Aorta (tissue), 5 donors: ENCODE measurements at regions not wholly inside any gene's neighbourhood (a gene's known extent, or its start where the extent isn't known, plus 50 kb on each side); places are given as distances from the start of the nearest gene placed in this dataset.
"Not testable (repeated sequence)": the region's sequence is repeated elsewhere in the genome, so short reads cannot be mapped to it uniquely, and the experiment has no call there.

Source experiments
- ATAC-seq: fragments of 200-7000 bp; cut with Tn5 transposase; one replicate; pipeline ENCODE4 v1.9.1; 2022; ENCODE audit warnings: moderate library complexity; ENCODE audit not compliant: low FRiP score
- DNase-seq, 2 donors: peaks; one replicate each; pipeline ENCODE4 v3.0.0-alpha.2; 2020
- H3K27ac ChIP-seq, 2 donors: one replicate each; pipeline ENCODE4 v1.5.1; 2013; ENCODE audit warnings: low read length in 2 of 2, mild to moderate bottlenecking in 2 of 2, moderate library complexity in 2 of 2, control low read depth in 1 of 2, inconsistent platforms in 1 of 2, low read depth in 1 of 2
- H3K27me3 ChIP-seq, 2 donors: one replicate each; pipeline ENCODE4 v1.6.1; 2013; ENCODE audit warnings: control low read depth in 1 of 2, low read length in 1 of 2, mild to moderate bottlenecking in 1 of 2, moderate library complexity in 1 of 2; ENCODE audit not compliant: insufficient read depth in 2 of 2, control insufficient read depth in 1 of 2
- H3K36me3 ChIP-seq, 2 donors: one replicate each; pipeline ENCODE4 v1.6.1; 2013; ENCODE audit warnings: control low read depth in 1 of 2, low read length in 1 of 2, mild to moderate bottlenecking in 1 of 2; ENCODE audit not compliant: insufficient read depth in 2 of 2, control insufficient read depth in 1 of 2
- H3K4me1 ChIP-seq, 2 donors: one replicate each; pipeline ENCODE4 v1.6.1; 2013; ENCODE audit warnings: low read length in 2 of 2, control low read depth in 1 of 2, mild to moderate bottlenecking in 1 of 2, moderate library complexity in 1 of 2; ENCODE audit not compliant: insufficient read depth in 2 of 2, control insufficient read depth in 1 of 2
- H3K4me3 ChIP-seq, 2 donors: one replicate each; pipeline ENCODE4 v1.5.1; 2013; ENCODE audit warnings: low read length in 2 of 2, control low read depth in 1 of 2, mild to moderate bottlenecking in 1 of 2
- H3K9me3 ChIP-seq: one replicate; pipeline ENCODE4 v1.6.1; 2013; ENCODE audit warnings: mild to moderate bottlenecking, low read length; ENCODE audit not compliant: control insufficient read depth
- WGBS, 2 donors: extraction: QIAGEN DNeasy Blood & Tissue Kit; methylation state at CpG; one replicate each; pipeline ENCODE4 v1.1.7; 2013; 5-methylcytosine and 5-hydroxymethylcytosine counted together
- intact Hi-C, 2 donors: fragments of 100-400 bp; cut with DNase I; formaldehyde crosslinking; loops; one replicate each; pipeline versions ENCODE4 v1.14.2 to v1.15.0; 2022
- donor health status: healthy with polysubstance abuse.
- donor health status: Bipolar disorder and iron deficiency.
- donor health status: DM: no; HTN: no; CAD: no.
- donor health status: DM: no; HTN: no; CAD: no.
- donor health status: DM: yes; HTN: yes; CAD: no.

DNA sequence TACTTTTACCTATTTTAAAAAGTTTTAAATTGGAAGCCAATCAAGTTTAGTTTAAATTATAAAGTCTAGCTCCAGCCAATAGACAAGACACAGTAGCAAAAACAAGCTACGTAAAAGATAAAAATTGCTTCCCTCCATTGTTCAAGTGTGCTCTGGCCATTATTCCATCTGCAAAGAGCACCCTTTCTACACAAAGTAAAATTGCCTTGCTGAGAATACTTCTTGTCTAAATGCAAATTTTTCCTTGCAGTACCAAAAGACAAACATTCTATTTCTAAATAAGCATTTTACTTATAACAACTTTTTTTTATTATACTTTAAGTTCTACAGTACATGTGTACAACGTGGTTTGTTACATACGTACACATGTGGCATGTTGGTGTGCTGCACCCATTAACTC is 75.9 kb upstream of the ZNF746 start:
- Histone ChIP-seq H3K27ac (no peak overlapping the region), H3K36me3 (no peaks in the 10 kb centered on the region), H3K4me3 (no peak overlapping the region), H3K4me1 (no peaks in the 10 kb centered on the region), H3K27me3 (no peaks in the 10 kb centered on the region), H3K9me3 (no peaks in the 10 kb centered on the region)
- no peak for DNase-seq
- no peak for ATAC-seq
- WGBS, 2 donors, result 97 to 98% methylated on average over 3 of the region's 3 CpGs
- intact Hi-C loops, result no loop called here

DNA sequence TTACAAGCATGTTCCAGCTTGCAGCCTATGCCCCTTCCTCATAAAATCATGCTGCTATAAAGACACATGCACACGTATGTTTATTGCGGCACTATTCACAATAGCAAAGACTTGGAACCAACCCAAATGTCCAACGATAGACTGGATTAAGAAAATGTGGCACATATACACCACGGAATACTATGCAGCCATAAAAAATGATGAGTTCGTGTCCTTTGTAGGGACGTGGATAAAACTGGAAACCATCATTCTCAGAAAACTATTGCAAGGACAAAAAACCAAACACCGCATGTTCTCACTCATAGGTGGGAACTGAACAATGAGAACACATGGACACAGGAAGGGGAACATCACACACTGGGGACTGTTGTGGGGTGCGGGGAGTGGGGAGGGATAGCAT is 75.3 kb upstream of the ZNF746 start:
- H3K36me3 ChIP-seq, H3K27me3 ChIP-seq, ATAC-seq, H3K27ac ChIP-seq, H3K9me3 ChIP-seq, H3K4me1 ChIP-seq, H3K4me3 ChIP-seq, intact Hi-C loops, DNase-seq: not testable (repeated sequence)
- WGBS, 2 donors, result 95% methylated on average over 8 of the region's 8 CpGs

DNA sequence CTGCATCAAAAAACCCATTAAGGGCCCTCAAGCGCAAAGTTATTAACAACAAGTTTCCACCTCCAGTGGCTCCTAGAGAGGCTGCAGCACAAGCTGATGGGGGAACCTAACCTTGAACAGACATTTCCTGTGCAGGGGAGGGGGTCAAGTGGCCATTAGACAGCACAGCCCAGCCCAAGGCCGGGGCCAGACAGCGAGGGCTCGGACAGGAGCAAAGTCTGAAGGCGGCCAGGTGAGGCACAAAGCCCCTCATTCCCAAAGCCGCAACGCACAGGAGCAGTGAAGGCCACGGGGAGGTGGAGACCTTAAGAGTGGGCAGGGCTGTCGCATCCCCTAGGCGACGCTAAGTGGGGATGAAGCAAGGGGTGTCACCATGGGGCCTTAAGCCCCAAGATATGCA is 73.2 kb upstream of the ZNF746 start:
- Histone ChIP-seq H3K4me3 (no peak overlapping the region), H3K27ac (no peak overlapping the region), H3K36me3 (peaks cover 0 to 3% of the 10 kb centered on the region in 2 donors), H3K27me3 (no peaks in the 10 kb centered on the region), H3K9me3 (no peaks in the 10 kb centered on the region), H3K4me1 (no peaks in the 10 kb centered on the region)
- intact Hi-C loops, result no loop called here
- 98% methylated on average over 11 of the region's 11 CpGs for WGBS, 2 donors
- DNase-seq (no peak), ATAC-seq (no peak)

DNA sequence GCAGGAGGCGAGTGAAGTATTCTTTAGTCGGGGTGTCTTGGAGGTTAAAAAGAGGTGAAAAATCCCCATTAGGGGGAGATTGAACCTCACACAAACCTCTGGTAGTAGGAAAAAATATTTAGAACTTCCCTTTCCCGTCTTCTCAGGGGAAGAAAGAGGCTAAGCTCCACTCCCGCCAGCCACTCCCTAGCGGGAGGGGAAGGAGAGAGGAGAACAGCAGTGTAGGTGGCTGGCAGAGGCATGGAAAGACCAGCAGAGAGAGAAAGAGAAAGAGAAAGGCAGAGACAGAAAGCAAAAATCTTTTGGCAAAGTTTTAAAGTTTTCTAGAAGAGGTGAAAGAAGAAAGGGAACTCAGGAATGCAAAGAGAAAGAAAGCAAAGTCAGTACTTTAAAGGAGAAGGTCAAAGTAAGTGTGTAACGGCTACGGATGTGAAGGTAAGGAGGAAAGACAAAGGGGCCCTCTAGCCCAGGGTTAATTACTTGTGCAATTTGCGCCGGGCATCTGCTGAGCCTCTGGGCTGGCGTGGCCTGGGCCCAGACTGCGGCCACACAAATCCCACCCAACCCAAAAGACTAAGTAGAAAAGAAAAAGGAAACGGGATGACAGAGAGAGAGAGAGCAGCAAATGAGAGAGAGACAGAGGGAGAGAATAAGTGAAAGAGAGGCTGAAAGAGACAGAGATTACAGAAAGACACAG is 72.3 kb upstream of the ZNF746 start:
- Histone ChIP-seq H3K4me3 (no peak overlapping the region), H3K27me3 (no peaks in the 10 kb centered on the region), H3K27ac (no peak overlapping the region), H3K9me3 (no peaks in the 10 kb centered on the region), H3K4me1 (no peaks in the 10 kb centered on the region), H3K36me3 (peaks cover 0 to 3% of the 10 kb centered on the region in 2 donors)
- no peak for ATAC-seq
- DNase-seq, result no peak
- intact Hi-C loops, result no loop called here
- WGBS, 2 donors, result 97 to 98% methylated on average over 12 of the region's 12 CpGs

DNA sequence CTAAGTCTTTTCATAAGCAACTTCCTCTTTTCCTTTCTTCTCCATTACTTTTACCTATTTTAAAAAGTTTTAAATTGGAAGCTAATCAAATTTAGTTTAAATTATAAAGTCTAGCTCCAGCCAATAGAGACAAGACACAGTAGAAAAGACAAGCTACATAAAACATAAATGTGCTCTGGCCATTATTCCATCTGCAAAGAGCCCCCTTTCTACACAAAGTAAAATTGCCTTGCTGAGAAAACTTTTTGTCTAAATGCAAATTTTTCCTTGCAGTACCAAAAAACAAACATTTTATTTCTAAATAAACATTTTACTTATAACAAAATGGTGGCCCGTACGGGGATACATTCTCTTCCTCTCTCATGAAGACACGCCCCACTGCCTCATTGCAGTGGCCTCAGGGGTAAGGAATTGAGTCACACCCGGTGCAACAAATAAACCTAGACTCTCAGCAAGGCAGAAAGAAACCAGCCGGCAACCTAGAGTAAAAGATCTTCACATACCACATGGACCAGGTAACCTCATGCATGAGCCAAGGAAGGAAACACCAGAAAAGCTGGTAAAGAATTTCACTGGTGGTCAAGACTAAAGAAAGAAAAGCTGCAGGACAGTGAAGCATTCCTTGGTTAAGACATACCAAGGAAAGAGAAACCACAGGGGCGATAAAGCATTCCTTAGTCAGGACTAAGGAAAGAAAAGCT is 71.6 kb upstream of the ZNF746 start:
- Histone ChIP-seq H3K9me3 (peaks cover 1% of the 10 kb centered on the region), H3K36me3 (peaks cover 0 to 3% of the 10 kb centered on the region in 2 donors), H3K4me3 (no peak overlapping the region), H3K4me1 (no peaks in the 10 kb centered on the region), H3K27me3 (no peaks in the 10 kb centered on the region), H3K27ac (no peak overlapping the region)
- no peak for ATAC-seq
- no peak for DNase-seq
- WGBS, 2 donors, result 98 to 99% methylated on average over 6 of the region's 6 CpGs
- intact Hi-C loops, result no loop called here

DNA sequence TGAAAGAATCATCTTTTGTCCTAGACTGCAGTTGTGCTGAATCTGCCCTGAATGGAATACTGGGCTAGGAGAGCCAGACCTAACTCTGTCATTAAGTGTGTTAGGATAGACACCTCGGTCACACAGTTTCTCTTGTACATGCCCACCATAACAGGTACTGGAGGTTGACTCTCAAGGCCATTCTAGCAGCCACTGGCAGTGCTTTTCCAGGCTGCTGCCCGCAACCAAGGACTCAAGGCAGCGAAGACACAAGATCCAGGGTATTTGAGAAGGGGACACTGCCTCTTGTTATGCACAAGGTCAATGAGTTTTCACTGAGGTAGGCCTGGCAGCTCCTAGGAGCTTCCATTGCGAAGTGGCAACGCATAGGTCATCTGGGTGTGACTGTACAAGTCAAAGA is 70.6 kb upstream of the ZNF746 start:
- no peak for DNase-seq
- H3K36me3 ChIP-seq, result peaks cover 0 to 3% of the 10 kb centered on the region in 2 donors
- H3K27ac ChIP-seq, result no peak overlapping the region
- 97 to 98% methylated on average over 5 of the region's 5 CpGs for WGBS, 2 donors
- no peaks in the 10 kb centered on the region for H3K27me3 ChIP-seq
- H3K4me3 ChIP-seq, result no peak overlapping the region
- no peak for ATAC-seq
- H3K9me3 ChIP-seq, result peaks cover 1% of the 10 kb centered on the region
- intact Hi-C loops, result no loop called here
- H3K4me1 ChIP-seq, result no peaks in the 10 kb centered on the region

DNA sequence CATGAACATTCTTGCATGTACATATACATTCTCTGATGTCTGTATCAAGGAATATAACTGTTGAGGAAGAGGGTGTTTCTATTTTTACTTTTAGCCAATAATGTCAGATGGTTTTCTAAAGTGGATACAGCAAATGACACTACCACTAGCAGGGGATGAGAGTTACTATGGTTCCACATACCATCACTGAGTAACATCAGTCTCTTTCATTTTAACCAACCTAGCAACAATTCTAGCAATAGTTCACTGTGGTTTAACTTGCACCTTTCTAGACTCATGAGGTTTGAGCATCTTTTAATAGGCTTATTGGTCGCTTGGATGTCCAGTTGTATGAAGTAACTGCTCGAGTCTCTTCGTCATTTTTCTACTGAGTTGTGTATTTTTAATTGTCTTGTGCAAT is 68.5 kb upstream of the ZNF746 start:
- 93 to 97% methylated on average over 3 of the region's 3 CpGs for WGBS, 2 donors

DNA sequence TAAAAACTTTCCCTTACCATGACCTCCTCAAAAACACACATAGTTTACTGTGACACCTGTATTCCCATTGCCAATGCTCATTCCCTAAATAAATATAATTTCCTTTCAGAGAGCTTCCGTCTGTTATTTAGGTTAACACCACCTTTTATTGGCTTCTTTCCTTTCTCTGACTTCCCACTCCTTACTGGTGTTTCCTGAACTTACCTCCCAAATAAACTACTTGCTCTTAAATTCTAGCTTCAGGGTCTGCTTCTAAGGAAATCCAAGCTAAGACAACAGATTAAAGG is 67.4 kb upstream of the ZNF746 start:
- peaks cover 0 to 3% of the 10 kb centered on the region in 2 donors for H3K36me3 ChIP-seq
- 93 to 94% methylated on average over 1 of the region's 1 CpG for WGBS, 2 donors

More for the DNA sequence above, 68.5 kb upstream of the ZNF746 start:
- ATAC-seq (no peak), DNase-seq (no peak)
- Histone ChIP-seq H3K9me3 (peaks cover 1% of the 10 kb centered on the region), H3K4me3 (no peak overlapping the region), H3K27ac (no peak overlapping the region), H3K27me3 (no peaks in the 10 kb centered on the region), H3K36me3 (peaks cover 0 to 3% of the 10 kb centered on the region in 2 donors), H3K4me1 (no peaks in the 10 kb centered on the region)
- intact Hi-C loops, result no loop called here

More for the DNA sequence above, 67.4 kb upstream of the ZNF746 start:
- Histone ChIP-seq H3K4me1 (no peaks in the 10 kb centered on the region), H3K27me3 (no peaks in the 10 kb centered on the region), H3K27ac (no peak overlapping the region), H3K9me3 (peaks cover 1% of the 10 kb centered on the region), H3K4me3 (no peak overlapping the region)
- DNase-seq, result no peak
- intact Hi-C loops, result no loop called here
- ATAC-seq, result no peak
